IMR-90 (cell line): ENCODE measurements at regions not wholly inside any gene's neighbourhood (a gene's known extent, or its start where the extent isn't known, plus 50 kb on each side); places are given as distances from the start of the nearest gene placed in this dataset.

ENCODE experiments used
- ATAC-seq: fragments of 200-7000 bp; cut with Tn5 transposase; 2 replicates; pipeline ENCODE4 v1.9.1; 2020; ENCODE audit warnings: low read depth, mild to moderate bottlenecking, moderate library complexity
- BruUV-seq: library from RNA; stranded (reverse); fragments of 400-500 nt; replicated peaks from 2 replicates; lab custom pipeline; 2021; lab: Mats Ljungman, UMichigan
- CTCF ChIA-PET: fragments of 300-600 bp; formaldehyde crosslinking; extraction: SDS; loops from one replicate; lab custom pipeline; 2021; ENCODE audit warnings: antibody characterized with exemption; lab: Yijun Ruan, JAX
- POLR2A ChIA-PET: fragments of 300-600 bp; sonication (Branson Sonifier 250); formaldehyde crosslinking; loops from one replicate; lab custom pipeline; 2022; ENCODE audit warnings: antibody characterized with exemption; ENCODE audit not compliant: unreplicated experiment; lab: Charles Lee
- DNase-seq: peaks from one replicate; pipeline ENCODE4 v3.0.0; 2013
- H2AFZ ChIP-seq: replicated peaks from 2 replicates; pipeline ENCODE3; 2013; ENCODE audit warnings: low read length, mild to moderate bottlenecking; ENCODE audit not compliant: poor library complexity
- H2AK5ac ChIP-seq: 2 replicates; pipeline ENCODE4 v1.6.1; 2013; ENCODE audit warnings: low read depth, low read length, inconsistent platforms
- H2AK9ac ChIP-seq: replicated peaks from 2 replicates; pipeline ENCODE3; 2013; ENCODE audit warnings: mild to moderate bottlenecking, low read depth, low read length, moderate library complexity; ENCODE audit not compliant: poor library complexity
- H2BK120ac ChIP-seq: 2 replicates; pipeline ENCODE4 v1.6.1; 2013; ENCODE audit warnings: low read depth, low read length, inconsistent platforms
- H2BK15ac ChIP-seq: 3 replicates; pipeline ENCODE4 v1.6.1; 2013; ENCODE audit warnings: low read depth, low read length, inconsistent platforms
- H2BK20ac ChIP-seq: 2 replicates; pipeline ENCODE4 v1.6.1; 2013; ENCODE audit warnings: low read depth, mild to moderate bottlenecking, inconsistent platforms, low read length, moderate library complexity
- H2BK5ac ChIP-seq: 2 replicates; pipeline ENCODE4 v1.6.1; 2013; ENCODE audit warnings: mild to moderate bottlenecking, low read depth, low read length, inconsistent platforms; ENCODE audit not compliant: poor library complexity, severe bottlenecking
- H3K14ac ChIP-seq: replicated peaks from 2 replicates; pipeline ENCODE4 v1.6.1; 2013; ENCODE audit warnings: low read depth, low read length, inconsistent platforms
- H3K18ac ChIP-seq: 2 replicates; pipeline ENCODE4 v1.6.1; 2013; ENCODE audit warnings: low read depth, low read length, control low read depth
- H3K23ac ChIP-seq: 2 replicates; pipeline ENCODE4 v1.6.1; 2013; ENCODE audit warnings: low read depth, low read length, inconsistent platforms
- H3K27ac ChIP-seq: 2 replicates; pipeline ENCODE4 v1.5.1; 2013; ENCODE audit warnings: mild to moderate bottlenecking, control low read depth, low read length; ENCODE audit not compliant: insufficient read depth
- H3K27me3 ChIP-seq: 2 replicates; pipeline ENCODE4 v1.6.1; 2013; ENCODE audit warnings: low read length; ENCODE audit not compliant: control insufficient read depth, insufficient read depth
- H3K36me3 ChIP-seq: 2 replicates; pipeline ENCODE4 v1.6.1; 2013; ENCODE audit warnings: low read length, mixed read lengths; ENCODE audit not compliant: control insufficient read depth, insufficient read depth
- H3K4ac ChIP-seq: 2 replicates; pipeline ENCODE4 v1.6.1; 2013; ENCODE audit warnings: low read depth, low read length, inconsistent platforms
- H3K4me1 ChIP-seq: 2 replicates; pipeline ENCODE4 v1.6.1; 2013; ENCODE audit warnings: low read length, mixed read lengths; ENCODE audit not compliant: control insufficient read depth, insufficient read depth
- H3K4me2 ChIP-seq: 2 replicates; pipeline ENCODE4 v1.6.1; 2013; ENCODE audit warnings: low read depth, mild to moderate bottlenecking, control low read depth, low read length, moderate library complexity
- H3K4me3 ChIP-seq: 2 replicates; pipeline ENCODE4 v1.5.1; 2013; ENCODE audit warnings: low read depth, mild to moderate bottlenecking, control low read depth, low read length, moderate library complexity; ENCODE audit not compliant: insufficient read depth
- H3K56ac ChIP-seq: 2 replicates; pipeline ENCODE4 v1.6.1; 2013; ENCODE audit warnings: low read length, inconsistent platforms; ENCODE audit not compliant: insufficient read depth; ENCODE audit errors: extremely low read depth
- H3K79me1 ChIP-seq, 2 experiments: 2 replicates each; pipeline ENCODE4 v1.6.1; 2013; ENCODE audit warnings: low read length in 2 of 2, inconsistent platforms in 1 of 2, low read depth in 1 of 2
- H3K9ac ChIP-seq: 2 replicates; pipeline ENCODE4 v1.6.1; 2013; ENCODE audit warnings: low read depth, low read length, control low read depth
- H3K9me1 ChIP-seq: 2 replicates; pipeline ENCODE4 v1.6.1; 2013; ENCODE audit warnings: low read length, inconsistent platforms; ENCODE audit not compliant: insufficient read depth
- H3K9me3 ChIP-seq: 2 replicates; pipeline ENCODE4 v1.6.1; 2013; ENCODE audit warnings: low read length; ENCODE audit not compliant: control insufficient read depth, insufficient read depth
- H4K20me1 ChIP-seq: 2 replicates; pipeline ENCODE4 v1.6.1; 2013; ENCODE audit warnings: low read length, inconsistent platforms; ENCODE audit not compliant: insufficient read depth
- H4K5ac ChIP-seq: 2 replicates; pipeline ENCODE4 v1.6.1; 2013; ENCODE audit warnings: mild to moderate bottlenecking, low read depth, low read length, control low read depth
- H4K8ac ChIP-seq, 2 experiments: 2 replicates each; pipeline ENCODE4 v1.6.1; 2013; ENCODE audit warnings: low read depth in 2 of 2, low read length in 2 of 2, control low read depth in 1 of 2, inconsistent platforms in 1 of 2
- H4K91ac ChIP-seq: 2 replicates; pipeline ENCODE4 v1.6.1; 2013; ENCODE audit warnings: low read depth, low read length, inconsistent platforms; ENCODE audit not compliant: insufficient read depth
- CEBPB ChIP-seq: IDR thresholded peaks from 2 replicates; pipeline ENCODE4 v1.6.1; 2012; ENCODE audit warnings: low read depth, low read length, improper control_type of control experiment
- RCOR1 ChIP-seq: IDR thresholded peaks from 2 replicates; pipeline ENCODE4 v1.6.1; 2012; ENCODE audit warnings: mild to moderate bottlenecking, low read length, improper control_type of control experiment; ENCODE audit not compliant: insufficient replicate concordance
- WGBS, 2 experiments: methylation state at CpG; one replicate each; pipeline versions ENCODE4 v1.1.5 to v1.1.7; 2013; ENCODE audit warnings: missing lambda C conversion rate in 2 of 2; ENCODE audit not compliant: insufficient read length in 1 of 2; ENCODE audit errors: extremely low coverage in 2 of 2; 5-methylcytosine and 5-hydroxymethylcytosine counted together
- dilution Hi-C: fragments of 300-500 bp; cut with HindIII; formaldehyde crosslinking; loops from one replicate; pipeline ENCODE4 v1.14.3; 2018; ENCODE audit warnings: low sequenced_read_pairs; ENCODE audit not compliant: unreplicated experiment
- in situ Hi-C: fragments of 300-500 bp; cut with MboI; formaldehyde crosslinking; loops from 3 replicates; pipeline ENCODE4 v1.14.3; 2019; ENCODE audit warnings: low sequenced_read_pairs, inconsistent platforms, mixed read lengths
- intact Hi-C: fragments of 100-400 bp; cut with micrococcal nuclease; formaldehyde crosslinking; loops from 2 replicates; pipeline ENCODE4 v1.10.0; 2022
- TF ChIP-seq, protein P1 (sequence below): conservative IDR thresholded peaks from 2 replicates; pipeline ENCODE4 v1.5.1; 2012; ENCODE audit warnings: mild to moderate bottlenecking, low read depth, low read length, improper control_type of control experiment

GRCh38 chr6:144449218-144449617 lies 164.1 kb downstream of the UTRN start:
- 100% methylated on average over 1 of the region's 7 CpGs; no CpG with 5 or more reads in 1 of the 2 experiments for WGBS, 2 experiments
- dilution Hi-C loops (no loop called here), in situ Hi-C loops (no loop called here), intact Hi-C loops (no loop called here)
- Histone ChIP-seq H4K91ac (no peak overlapping the region), H2AK9ac (no peak overlapping the region), H3K9ac (no peak overlapping the region), H3K9me1 (peaks cover 2% of the 10 kb centered on the region; the same call in 1 of the 2 replicates), H3K27ac (no peak overlapping the region), H3K4ac (no peak overlapping the region), H2BK15ac (no peak overlapping the region), H2BK120ac (no peak overlapping the region), H3K79me1 (no peaks in the 10 kb centered on the region; a peak in 1 of 4 replicates), H3K4me3 (no peak overlapping the region), H4K20me1 (no peaks in the 10 kb centered on the region), H3K36me3 (peaks cover 8% of the 10 kb centered on the region; the same call in 1 of the 2 replicates), H3K56ac (no peak overlapping the region), H2AK5ac (no peak overlapping the region; the same call in 1 of the 2 replicates), H4K8ac (no peak overlapping the region), H3K14ac (no peak overlapping the region), H4K5ac (no peak overlapping the region), H2AFZ (no peak overlapping the region), H3K23ac (no peak overlapping the region), H2BK20ac (no peak overlapping the region), H3K4me1 (no peaks in the 10 kb centered on the region), H3K9me3 (no peaks in the 10 kb centered on the region), H3K18ac (no peak overlapping the region), H2BK5ac (no peak overlapping the region), H3K4me2 (no peak overlapping the region), H3K27me3 (no peaks in the 10 kb centered on the region)
- TF ChIP-seq CEBPB (peak; percentile 10; the same call in 1 of the 2 replicates), RCOR1 (no peak)
- TF ChIP-seq, protein P1, sequence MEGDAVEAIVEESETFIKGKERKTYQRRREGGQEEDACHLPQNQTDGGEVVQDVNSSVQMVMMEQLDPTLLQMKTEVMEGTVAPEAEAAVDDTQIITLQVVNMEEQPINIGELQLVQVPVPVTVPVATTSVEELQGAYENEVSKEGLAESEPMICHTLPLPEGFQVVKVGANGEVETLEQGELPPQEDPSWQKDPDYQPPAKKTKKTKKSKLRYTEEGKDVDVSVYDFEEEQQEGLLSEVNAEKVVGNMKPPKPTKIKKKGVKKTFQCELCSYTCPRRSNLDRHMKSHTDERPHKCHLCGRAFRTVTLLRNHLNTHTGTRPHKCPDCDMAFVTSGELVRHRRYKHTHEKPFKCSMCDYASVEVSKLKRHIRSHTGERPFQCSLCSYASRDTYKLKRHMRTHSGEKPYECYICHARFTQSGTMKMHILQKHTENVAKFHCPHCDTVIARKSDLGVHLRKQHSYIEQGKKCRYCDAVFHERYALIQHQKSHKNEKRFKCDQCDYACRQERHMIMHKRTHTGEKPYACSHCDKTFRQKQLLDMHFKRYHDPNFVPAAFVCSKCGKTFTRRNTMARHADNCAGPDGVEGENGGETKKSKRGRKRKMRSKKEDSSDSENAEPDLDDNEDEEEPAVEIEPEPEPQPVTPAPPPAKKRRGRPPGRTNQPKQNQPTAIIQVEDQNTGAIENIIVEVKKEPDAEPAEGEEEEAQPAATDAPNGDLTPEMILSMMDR: no peak
- ChIA-PET POLR2A (no interaction called here), CTCF (interaction anchor here (1.4 kb wide), 1 partner anchor 11 kb away, joined by 3 read pairs; no protein-coding TSS in a partner anchor)
- ATAC-seq: no peak
- no peak for DNase-seq
- BruUV-seq: no TSS peak
